Stimulated activated CD4-positive, alpha-beta T cell treated with anti-CD3 and anti-CD28 coated beads, TNF-alpha, amount 100 ng/mL, for 24 hours (primary cell): ENCODE measurements at regions not wholly inside any gene's neighbourhood (a gene's known extent, or its start where the extent isn't known, plus 50 kb on each side); places are given as distances from the start of the nearest gene placed in this dataset.

Experiments
- DNase-seq, 3 experiments: peaks; one replicate each; pipeline ENCODE4 v3.0.0-alpha.2; 2020; ENCODE audit warnings: low read depth in 3 of 3

DNA sequence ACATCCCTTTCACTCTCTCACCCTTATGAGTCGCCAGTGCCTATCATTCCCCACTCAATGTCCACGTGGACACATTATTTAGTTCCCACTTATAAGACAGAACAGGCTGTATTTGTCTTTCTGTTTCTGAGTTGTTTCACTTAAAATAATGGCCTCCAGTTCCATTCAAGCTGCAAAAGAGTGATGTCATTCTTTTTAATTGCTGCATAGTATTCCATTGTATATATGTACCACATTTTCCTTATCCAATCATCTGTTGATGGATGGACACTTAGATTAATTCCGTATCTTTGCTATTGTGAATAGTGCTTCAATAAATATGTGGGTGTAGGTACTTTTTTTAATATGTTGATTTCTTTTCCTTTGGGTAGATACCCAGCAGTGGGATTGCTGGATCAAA lies 79.1 kb downstream of the ZNF365 start:
- no peak for DNase-seq

DNA sequence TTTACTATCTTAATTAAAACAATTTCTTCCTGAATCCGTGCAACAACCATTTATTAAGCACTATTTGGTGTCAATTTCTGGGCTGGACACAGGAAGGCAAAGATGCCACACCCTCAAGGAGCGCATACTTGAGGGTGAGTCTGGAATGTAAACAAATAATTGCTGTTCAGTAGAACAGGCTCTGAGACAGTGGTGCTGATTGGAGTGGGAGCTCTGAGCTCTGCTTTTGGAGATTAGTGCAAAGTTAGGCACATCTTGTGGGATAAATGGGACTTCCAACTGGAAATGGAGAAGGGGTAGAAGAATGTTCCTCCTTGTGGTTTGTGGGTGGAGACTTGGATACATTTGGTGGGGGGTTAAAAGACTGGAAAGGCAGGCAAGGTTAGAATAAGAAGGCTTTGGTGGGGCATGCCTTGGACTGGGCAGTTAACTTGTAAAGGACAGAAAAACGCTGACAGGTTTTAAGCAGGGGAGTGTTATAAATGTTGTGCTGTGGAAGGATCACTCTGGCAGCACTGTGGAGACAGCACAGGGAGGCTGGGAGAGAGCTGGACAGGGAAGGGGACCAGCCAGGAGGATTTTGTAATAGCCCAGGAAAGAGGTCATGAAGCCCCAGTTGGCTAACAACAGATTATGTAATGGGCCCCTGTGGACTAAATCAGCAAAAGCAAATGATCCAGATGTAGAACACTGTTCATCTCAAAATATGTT lies 80.7 kb downstream of the ZNF365 start:
- DNase-seq, result no peak

DNA sequence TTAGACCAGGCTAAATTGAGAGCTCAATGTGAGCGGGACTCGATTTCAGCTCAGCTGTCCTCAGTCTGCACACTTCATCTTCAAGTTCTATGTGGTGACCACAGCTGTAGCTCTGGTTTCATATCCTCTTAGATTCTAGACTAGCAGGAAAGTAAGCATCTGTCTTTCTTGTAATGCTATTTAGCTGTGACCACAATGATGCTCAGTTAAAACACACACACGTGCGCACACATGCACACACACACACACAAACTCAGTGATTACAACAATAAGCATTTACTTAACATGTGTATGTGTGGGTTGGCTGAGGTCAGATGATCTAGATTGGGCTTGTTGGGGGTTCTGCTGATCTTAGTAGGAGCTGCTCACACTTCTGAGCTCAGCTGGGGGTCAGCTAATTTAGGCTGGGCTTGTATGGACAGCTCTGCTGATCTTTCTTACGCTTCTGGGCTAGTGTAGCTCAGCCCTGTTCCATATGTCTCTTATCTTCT lies 82.5 kb downstream of the ZNF365 start:
- DNase-seq, result no peak

DNA sequence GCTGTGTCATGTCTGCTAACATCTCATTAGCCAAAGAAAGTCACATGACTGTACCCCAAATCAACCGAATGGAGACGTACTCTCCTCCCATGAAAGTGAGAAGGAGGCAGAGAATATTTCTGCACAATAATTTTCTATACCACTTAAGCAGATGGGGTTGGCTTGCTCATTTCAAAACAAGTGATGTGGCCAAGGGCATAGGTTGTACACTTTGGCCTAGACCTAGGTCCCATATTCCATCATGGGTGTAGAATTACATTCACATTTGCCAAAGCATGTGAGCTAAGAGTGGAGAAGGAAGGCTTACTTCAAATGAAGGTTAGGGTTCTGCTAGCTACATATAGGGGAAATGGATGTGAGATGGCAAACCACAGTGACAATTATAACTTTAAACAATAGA lies 83.0 kb downstream of the ZNF365 start:
- DNase-seq, result no peak

DNA sequence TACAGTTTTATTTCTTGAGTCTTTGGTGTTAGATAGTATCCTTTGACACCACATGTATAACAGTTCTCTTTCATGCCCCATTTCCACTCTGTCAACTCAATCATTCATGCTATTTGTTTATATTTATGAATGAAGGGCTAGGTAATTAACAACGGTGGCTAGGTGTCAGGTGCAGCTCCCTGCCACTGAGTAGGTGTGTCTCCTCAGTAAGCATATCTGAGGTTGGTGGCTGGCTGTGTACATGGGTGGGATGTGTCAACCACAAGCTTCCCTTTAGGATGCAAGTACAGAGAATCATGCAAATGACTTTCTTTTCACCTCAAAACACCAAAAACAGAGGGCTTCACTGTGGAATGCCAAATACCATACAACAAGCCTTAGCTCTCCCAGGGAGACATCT lies 83.4 kb downstream of the ZNF365 start:
- no peak for DNase-seq

DNA sequence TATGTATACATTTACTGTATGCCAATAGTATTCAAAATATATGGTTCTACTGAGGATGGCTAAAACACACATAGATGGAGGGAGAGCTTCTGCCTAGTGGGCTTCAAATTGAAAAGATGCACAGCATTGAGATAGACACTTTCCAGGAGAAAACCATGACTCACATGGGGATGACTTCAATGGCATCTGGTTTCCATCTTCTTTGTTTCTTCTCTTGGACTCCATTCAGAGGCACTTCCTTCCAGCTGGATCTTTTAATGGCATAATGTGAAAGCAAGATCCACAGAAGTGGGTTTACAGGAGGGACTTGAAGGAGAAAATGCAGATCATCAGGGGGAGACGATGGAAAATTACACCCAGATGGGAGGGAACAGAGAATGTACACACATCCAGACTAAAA lies 84.9 kb downstream of the ZNF365 start:
- no peak for DNase-seq

DNA sequence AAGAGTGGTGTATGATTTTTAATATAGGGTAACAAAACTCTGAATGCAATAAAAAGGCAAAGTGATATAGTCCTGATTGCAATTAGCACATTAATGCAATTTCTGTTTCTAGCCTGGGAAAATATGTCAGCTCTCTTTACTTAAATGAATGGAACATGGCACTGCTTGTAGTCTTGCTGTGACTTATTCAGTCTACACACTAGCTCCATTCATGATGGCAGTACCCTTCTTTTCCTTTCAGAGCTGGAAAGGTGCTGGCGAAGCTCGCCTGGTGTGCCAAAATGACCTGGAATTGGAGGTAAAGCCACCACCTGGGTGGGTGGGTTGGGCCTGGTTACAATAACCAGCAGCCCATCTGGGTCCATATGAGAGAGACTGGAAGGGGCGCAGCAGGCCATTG lies 85.3 kb downstream of the ZNF365 start:
- DNase-seq, result no peak

DNA sequence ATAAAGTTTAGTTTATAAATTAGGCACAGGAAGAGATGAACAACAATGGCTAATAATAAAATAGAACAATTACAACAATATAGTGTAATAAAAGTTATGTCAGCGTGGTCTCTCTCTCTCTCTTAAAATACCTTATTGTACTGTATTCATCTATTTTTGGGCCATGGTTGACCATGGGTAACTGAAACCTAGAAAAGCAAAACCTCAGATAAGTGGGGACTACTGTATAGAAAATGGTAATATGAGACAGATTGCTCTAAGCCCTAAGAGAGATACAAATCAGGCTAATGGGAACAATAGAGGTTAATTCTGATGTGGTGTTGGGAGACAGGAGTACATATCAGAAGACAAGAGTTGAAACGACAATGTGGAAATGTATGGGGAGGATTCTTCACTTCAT lies 86.2 kb downstream of the ZNF365 start:
- no peak for DNase-seq

DNA sequence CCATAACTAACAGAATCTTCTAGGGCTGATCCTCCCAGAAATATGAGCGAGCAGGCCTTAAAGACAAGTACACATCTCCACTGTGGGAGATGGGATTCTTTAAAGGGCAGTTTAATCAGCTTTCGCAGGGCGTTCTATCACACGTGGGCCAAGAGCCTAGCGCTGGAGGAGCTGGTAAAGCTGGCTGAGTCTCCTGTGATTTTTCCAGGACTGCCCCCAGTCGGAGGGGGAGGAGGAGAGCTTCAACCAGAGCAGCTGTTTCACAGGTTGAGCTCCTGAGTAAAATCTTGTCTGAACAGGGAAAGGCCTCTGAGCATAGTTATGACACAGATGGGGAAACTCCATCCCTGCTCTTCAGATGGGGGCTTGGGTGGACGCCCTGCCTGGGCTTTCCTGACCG lies 87.0 kb downstream of the ZNF365 start:
- DNase-seq, result no peak

DNA sequence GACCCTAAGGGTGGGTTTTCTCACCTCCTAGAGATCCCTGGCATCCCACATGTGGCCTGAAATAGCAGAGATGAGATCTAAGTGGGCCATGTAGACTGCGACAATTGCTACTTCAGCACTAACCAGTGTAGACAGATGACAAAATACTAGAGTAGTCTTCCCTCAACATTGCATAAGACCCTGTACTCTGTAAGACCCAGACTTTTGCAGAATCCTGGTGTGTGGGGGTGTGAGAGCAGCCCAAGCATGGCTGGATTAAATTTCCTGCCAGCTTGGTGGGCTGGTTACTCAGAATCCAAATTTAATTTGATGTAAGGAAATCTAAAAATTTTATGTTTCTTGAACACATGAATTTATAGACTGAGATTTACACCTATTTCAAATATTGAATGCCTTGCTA lies 88.3 kb downstream of the ZNF365 start:
- DNase-seq, result no peak

DNA sequence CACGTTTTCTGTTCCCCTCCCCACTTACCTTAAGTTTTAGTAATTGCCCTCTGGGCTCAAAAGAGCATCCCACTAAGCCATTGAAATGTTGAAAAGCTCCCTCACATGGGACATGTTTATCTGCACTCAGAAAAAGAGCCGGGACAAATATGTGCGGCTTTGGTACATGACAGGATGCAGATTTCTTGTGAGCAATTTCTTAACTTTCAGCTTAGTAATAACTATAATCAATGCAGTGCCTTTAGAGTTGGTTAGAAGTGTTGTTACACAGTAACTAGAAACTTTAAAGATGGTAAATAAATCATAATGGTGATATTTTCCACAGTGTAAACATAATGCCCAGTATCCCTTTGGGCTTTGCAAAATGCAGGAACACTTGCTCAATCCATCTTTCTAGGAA lies 89.2 kb downstream of the ZNF365 start:
- DNase-seq, result no peak

DNA sequence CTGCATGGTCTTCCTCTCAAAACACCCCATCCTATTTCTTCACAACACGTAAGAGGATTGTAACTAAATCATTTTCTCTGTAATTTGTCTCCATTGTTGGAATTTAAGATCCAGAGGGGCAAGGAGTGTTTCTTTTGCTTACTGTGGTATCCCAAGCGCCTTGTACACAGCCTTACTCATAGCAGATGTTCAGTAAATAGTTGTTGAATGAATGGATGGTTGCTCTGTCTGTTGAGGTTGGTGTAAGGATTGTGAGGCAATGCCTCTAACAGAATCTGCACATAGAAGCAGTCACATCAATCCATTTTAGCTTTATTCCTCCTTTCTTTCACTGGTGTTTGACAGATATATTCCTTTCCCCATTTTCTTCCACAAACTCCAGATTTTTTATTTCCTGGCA lies 90.1 kb downstream of the ZNF365 start:
- no peak for DNase-seq

DNA sequence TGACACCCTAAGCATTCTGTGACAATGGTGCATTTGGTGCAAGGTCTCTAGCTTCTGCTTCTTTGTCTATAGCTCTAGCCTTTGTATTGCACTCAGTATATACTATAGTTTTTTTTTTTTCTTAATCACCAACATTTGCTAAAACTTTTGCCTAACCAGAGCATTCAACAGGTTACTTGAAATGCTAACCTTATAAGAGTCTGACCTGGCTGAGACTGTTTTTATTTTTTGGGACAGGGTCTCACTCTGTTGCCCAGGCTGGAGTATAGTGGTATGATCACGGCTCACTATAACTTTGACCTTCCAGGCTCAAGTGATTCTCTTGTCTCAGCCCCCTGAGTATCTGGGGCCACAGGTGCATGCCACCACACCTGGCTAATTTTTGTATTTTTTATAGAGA lies 92.4 kb downstream of the ZNF365 start:
- DNase-seq, result no peak

DNA sequence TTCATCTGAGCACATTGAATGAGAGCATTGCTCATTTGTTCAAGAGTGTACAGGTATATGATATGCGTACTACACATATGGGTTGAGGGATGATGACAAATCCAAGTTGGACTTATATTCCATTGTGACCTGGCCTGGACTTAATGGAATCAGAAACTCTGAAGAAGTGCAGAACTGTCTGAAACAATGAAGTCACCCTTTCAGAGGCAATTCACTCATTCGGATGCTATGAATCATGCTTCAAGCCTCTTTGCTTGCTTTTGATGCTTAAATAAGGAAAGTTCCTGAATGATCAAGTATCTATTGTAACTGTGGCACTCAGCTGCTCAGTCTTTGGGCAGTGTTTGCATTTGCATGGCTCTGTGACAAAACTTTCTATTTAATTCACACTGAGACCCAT lies 93.4 kb downstream of the ZNF365 start:
- DNase-seq, result no peak

DNA sequence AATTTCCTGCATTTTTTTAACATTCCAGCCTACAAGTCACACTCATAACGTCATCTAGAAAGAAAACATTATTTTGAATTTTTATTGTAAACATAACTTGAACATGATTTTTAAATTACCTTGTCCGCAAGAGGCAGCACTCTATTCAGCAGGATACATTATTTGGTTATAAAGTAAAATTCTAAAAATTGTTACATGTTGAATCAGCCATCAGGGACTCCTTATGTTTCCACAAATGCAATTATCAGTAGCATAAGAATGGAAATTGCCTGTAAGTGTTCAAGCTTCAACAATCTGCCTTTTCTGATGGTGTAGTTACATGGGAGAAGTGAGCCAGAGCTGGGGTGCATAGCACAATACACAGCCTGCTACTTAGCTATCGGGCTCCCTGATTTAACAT lies 97.5 kb downstream of the ZNF365 start:
- DNase-seq, result no peak

DNA sequence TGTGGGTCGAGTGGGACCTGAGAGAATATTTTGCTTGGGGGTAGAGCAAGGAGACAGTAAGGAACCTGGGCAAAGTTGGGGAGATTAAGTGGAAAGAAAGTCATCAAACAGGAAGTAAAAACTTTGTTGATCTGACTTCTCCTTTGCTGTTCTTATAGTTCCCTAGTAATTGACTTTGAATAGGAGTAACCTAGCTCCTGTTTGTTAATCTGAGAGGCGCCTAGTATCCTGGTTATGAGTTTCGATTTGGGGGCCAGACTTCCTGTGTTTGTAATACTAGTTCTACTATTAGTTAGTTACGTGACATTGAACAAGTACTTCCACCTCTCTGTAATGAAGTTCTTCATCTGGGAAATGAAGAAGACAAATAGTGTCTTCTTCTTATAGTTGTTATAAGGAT lies 99.1 kb downstream of the ZNF365 start:
- no peak for DNase-seq

DNA sequence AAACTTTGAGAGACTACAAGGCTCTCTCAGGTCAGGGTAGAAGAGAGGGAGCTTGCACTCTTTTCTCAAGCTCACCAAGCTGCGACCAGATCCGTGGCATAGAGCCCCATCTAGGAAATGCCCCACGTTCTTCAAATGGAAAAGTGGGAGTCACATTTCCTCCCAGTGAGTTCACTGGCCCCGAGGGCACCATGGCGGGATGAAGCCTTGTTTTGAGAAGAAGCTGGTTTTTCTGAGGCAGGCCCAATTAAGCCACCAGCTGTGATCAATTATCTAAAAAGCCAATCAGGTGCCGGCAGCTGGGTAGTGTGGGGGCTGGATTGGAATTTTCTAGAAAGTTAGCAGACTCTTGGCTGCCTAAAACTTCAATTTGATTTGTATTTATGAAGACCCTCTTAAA lies 101.4 kb downstream of the ZNF365 start:
- DNase-seq, result no peak

DNA sequence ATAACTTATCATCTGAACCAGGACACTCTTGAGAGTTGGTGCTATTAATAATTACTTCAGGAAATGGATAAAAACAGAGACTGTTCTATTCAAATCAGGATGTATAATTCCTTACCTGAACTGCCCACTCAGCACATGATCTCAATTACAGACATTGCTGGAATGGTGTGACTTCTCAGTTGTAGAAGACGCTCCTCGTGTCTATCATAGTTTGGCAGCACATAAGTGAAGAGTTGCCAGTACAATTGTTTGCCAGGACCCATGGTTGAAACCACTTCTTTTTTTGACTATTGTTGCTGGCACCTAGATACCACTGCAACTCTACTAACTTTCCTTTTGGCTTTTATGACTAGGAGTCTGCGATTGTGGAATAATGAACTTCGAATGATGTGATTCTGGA lies 105.4 kb downstream of the ZNF365 start:
- DNase-seq, result no peak

DNA sequence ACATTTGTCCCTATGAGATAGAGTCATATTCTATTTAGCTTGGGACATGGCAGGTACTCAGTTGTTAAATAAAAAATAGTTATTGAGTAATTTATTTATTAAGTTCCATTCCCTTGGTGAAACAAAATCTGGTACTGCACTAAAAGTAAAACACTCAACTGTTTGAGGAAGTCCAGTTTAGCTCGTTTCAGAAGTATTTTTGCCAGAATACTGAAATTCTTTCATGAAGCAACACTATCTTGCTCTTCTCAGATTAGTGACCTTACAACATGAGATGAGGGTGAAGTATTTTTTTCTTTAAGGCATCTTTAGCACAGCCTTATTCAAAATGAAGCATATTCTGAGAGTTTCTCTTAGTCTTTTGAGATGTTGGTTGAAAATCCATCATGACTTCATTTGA lies 106.0 kb downstream of the ZNF365 start:
- DNase-seq, result no peak

DNA sequence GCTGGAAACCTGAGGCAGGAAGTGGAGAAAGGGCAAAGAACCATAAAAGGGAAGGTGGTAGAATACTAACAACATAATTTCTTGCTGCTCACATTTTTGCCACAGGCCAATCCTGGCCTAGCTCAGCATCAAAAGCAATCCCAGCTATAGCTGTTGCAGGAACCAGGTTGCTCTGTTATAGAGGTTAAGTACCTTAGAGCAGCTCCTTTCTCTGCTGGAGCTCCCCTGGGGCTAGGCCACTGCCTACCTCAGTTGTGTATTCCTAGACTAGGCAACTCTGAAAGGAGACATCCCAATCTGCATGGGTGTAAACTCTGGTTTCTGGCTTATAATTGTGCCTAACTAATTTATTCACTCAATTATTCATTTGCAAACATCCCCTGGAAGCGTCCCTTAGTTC lies 108.4 kb downstream of the ZNF365 start:
- no peak for DNase-seq

DNA sequence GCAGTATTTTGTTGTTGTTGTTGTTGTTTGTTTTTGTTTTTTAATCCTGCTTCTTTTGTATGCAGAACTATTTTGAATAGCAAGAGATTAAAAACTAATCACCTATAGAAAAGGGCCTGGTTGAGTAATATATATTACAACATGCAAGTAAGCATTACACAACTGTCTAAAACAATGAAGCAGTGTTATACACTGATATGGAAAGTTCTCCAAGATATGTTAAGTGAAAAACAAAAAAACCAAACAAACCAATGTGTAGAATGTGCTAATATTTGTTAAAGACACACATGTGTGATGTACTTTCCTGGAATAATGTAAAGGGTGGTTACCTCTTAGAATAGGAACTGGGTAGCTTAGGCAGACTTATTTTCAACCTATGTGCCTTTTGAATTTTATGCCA lies 117.4 kb downstream of the ZNF365 start:
- no peak for DNase-seq

DNA sequence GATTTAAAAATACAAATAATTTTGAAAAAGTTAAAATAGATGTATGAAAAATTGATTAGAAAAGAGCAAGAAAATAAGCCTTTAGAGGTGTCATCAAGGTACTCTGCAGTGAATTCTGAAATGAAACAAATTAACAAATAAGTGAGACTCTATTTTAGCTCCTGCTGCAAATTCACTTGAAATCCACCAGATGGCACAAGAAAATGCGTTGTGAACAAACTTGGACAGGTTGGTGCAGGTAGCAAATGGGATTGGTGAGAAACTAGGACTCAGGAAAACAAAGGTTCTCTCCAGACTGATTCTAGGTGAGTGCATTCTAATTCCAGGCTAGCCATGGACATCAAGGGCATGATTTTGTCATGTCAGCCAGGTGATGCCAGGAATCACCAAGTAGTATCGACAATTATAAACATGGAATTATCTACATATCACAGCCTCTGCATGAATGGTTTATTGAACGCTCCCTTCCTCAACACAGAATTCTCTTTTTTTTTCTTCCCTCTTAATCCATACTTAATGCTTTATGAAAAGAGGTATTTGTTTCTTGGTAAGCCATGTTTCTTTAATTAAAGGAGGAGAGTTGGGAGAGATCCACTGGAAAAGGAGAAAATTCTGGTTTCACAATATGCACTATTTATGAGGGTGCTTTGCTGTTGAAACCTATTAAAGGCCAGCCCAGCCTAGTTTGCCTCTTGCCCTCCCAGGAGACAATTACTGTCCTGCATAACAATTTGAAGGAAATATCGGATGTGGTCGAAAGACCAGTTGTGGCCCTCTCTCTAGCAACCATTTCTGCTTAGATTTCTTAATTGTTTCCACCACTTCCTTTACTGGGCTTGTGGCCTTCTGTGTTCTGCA lies 118.1 kb downstream of the ZNF365 start:
- DNase-seq, result no peak

DNA sequence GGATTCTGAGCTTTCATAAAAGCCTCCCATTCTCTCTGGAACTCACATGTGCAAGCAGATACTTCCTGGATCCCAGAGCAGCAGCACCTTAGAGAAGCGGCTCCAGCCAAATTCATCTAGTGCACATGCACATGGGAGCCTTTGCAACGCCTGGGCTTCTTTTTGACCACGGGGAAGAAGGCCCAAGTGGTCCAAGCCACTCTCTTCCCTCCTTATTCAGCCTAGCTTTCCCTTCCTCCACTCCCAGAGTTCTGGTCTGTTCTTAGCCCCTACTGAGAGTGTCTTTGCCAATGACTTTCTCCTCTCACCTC lies 118.7 kb downstream of the ZNF365 start:
- DNase-seq, result no peak

DNA sequence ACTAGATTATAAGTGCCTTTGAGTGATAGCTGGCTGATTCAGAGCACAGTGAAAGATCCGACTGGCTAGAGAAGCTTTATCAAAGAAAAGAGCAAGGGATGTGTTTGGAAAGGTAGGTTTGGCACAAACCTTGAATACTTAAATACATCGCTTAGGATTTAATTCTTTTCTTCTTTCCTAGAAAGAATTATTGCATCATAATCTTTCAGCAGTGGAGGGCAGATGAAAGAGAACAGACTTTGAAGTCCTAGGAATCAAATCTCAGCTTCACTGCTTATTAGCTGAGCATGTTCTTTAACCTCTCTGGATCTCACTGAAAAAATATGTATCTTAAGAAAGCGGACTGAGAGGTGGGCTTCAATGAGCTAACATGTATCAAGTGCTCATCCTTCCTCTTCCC lies 122.8 kb downstream of the ZNF365 start:
- DNase-seq, result no peak
